ENCODE measurements at regions not wholly inside any gene's neighbourhood (a gene's known extent, or its start where the extent isn't known, plus 50 kb on each side); places are given as distances from the start of the nearest gene placed in this dataset.

DNA sequence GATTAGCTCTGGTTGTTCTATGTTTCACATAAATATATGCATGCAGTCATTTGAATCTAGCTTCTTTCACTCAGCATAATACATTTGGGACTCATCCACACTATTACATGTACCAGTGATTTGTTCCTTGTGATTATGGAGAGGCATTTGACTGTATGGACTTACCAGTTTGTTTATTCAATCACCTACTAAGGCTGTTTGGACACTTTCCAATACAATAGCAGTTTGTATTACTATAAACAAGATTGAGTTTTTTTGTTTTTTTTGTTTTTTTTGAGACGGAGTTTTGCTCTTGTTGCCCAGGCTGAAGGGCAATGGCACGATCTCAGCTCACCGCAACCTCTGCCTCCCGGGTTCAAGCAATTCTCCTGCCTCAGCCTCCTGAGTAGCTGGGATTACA is 109.8 kb upstream of the DST start:
- TF ChIP-seq, protein P1, sequence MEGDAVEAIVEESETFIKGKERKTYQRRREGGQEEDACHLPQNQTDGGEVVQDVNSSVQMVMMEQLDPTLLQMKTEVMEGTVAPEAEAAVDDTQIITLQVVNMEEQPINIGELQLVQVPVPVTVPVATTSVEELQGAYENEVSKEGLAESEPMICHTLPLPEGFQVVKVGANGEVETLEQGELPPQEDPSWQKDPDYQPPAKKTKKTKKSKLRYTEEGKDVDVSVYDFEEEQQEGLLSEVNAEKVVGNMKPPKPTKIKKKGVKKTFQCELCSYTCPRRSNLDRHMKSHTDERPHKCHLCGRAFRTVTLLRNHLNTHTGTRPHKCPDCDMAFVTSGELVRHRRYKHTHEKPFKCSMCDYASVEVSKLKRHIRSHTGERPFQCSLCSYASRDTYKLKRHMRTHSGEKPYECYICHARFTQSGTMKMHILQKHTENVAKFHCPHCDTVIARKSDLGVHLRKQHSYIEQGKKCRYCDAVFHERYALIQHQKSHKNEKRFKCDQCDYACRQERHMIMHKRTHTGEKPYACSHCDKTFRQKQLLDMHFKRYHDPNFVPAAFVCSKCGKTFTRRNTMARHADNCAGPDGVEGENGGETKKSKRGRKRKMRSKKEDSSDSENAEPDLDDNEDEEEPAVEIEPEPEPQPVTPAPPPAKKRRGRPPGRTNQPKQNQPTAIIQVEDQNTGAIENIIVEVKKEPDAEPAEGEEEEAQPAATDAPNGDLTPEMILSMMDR (IDR thresholded peaks at IDR 0.05; ENCODE audit: poor library complexity): no peak
- TF ChIP-seq EZH2 (IDR thresholded peaks at IDR 0.05; ENCODE audit: borderline replicate concordance): no peak
